ENCODE measurements at regions not wholly inside any gene's neighbourhood (a gene's known extent, or its start where the extent isn't known, plus 50 kb on each side); places are given as distances from the start of the nearest gene placed in this dataset.
A peak's percentile ranks its signal among the peaks of the same experiment; 100 is the strongest.

DNA sequence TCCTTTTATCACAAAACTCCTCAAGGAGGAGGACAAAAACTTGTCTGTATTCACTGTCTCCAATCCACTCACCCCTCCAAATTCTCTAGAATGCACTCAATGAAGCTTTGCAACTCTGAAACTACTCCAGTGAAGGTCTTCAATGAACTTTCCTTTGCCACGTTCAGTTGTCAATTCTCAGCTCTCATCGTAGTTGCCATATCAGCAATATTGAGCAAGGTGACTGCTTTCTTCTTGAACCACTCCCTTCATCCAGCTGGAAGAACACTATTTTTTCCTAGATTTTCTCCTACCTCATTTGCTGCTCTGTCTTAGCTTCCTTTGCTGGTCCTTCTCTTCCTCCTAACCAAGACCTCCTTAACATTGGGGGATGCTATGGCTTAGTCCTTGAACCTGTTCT is 191.8 kb downstream of the KDR start:
- Mint-ChIP-seq H3K27ac (no peak overlapping the region), H3K4me1 (ENCODE audit: low read depth in 2 of 2) (no peaks in the 10 kb centered on the region)
- no peak for ATAC-seq (replicated peaks)

GRCh38 chr4:54930226-54930625 is 195.2 kb downstream of the KDR start:
- no peaks in the 10 kb centered on the region for H3K9me3 Mint-ChIP-seq
- DNase-seq (no peak), ATAC-seq (replicated peaks) (no peak)

More for the DNA sequence above, 191.8 kb downstream of the KDR start:
- no peaks in the 10 kb centered on the region for H3K27me3 Mint-ChIP-seq
- no peak overlapping the region for H3K4me3 Mint-ChIP-seq
- no peaks in the 10 kb centered on the region for H3K36me3 Mint-ChIP-seq (ENCODE audit: insufficient read depth)
- no peak for DNase-seq
- H3K9me3 Mint-ChIP-seq: peaks cover 0 to under 1% of the 10 kb centered on the region in 2 donors

GRCh38 chr4:54929459-54929858 is 195.9 kb downstream of the KDR start:
- no peaks in the 10 kb centered on the region for H3K27me3 Mint-ChIP-seq
- ATAC-seq (replicated peaks): peak; percentile 19
- no peak for DNase-seq
- H3K27ac Mint-ChIP-seq: no peak overlapping the region
- H3K4me1 Mint-ChIP-seq (ENCODE audit: low read depth in 2 of 2): no peaks in the 10 kb centered on the region
- H3K36me3 Mint-ChIP-seq (ENCODE audit: insufficient read depth): no peaks in the 10 kb centered on the region
- H3K9me3 Mint-ChIP-seq: peaks cover 0 to under 1% of the 10 kb centered on the region in 2 donors
- no peak overlapping the region for H3K4me3 Mint-ChIP-seq

More at GRCh38 chr4:54930226-54930625, 195.2 kb downstream of the KDR start:
- Mint-ChIP-seq H3K4me3 (no peak overlapping the region), H3K27me3 (no peaks in the 10 kb centered on the region), H3K36me3 (ENCODE audit: insufficient read depth) (no peaks in the 10 kb centered on the region), H3K27ac (no peak overlapping the region), H3K4me1 (ENCODE audit: low read depth in 2 of 2) (no peaks in the 10 kb centered on the region)

DNA sequence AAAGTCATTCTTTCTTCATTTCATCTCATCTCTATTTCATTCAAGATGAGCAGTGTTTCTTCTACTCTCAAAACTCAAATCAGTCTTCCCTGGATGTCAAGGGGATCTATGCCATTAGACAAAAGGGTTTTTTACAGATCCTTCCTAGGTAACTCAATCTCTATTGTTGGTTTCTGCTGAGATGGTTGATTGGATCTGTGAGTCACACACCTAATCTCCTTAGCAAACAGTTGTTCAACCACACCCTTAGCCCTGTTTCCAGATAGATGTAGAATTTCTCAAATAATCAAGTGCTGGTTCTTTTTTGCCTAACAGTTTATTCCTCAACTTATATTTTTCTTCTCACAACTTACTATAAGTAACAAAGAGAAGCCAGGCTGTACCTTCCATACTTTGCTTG is 200.5 kb downstream of the KDR start:
- no peaks in the 10 kb centered on the region for H3K27me3 Mint-ChIP-seq
- peaks cover 0 to 5% of the 10 kb centered on the region in 2 donors for H3K9me3 Mint-ChIP-seq
- H3K27ac Mint-ChIP-seq: no peak overlapping the region
- no peak overlapping the region for H3K4me3 Mint-ChIP-seq
- ATAC-seq (replicated peaks) (no peak), DNase-seq (no peak)
- H3K4me1 Mint-ChIP-seq (ENCODE audit: low read depth in 2 of 2): no peaks in the 10 kb centered on the region
- H3K36me3 Mint-ChIP-seq (ENCODE audit: insufficient read depth): no peaks in the 10 kb centered on the region

DNA sequence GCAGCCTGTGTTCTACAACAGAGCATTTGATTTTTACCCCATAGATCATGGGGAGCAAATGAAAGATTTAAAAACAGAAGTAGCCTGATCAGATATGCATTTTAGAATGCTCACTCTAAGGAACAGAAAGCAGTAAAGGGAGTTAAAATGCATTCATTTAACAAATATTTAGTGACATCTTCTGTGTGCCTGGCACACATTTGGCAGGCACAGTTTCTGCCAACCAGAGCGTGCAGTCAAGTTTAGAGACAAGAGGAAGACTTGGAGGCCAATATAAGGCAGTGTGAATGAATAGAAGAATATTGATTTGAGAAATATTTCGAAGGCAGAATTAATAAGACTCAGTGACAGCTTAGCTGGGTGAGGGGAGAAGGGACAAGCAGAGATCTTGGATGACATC is 210.1 kb downstream of the KDR start:
- no peak overlapping the region for H3K27ac Mint-ChIP-seq
- DNase-seq (no peak), ATAC-seq (replicated peaks) (no peak)
- H3K36me3 Mint-ChIP-seq (ENCODE audit: insufficient read depth): no peaks in the 10 kb centered on the region
- H3K4me3 Mint-ChIP-seq: no peak overlapping the region
- no peaks in the 10 kb centered on the region for H3K4me1 Mint-ChIP-seq (ENCODE audit: low read depth in 2 of 2)
- H3K27me3 Mint-ChIP-seq: no peaks in the 10 kb centered on the region
- H3K9me3 Mint-ChIP-seq: peaks cover 0 to 2% of the 10 kb centered on the region in 2 donors

- ATAC-seq (replicated peaks): no peak
- Mint-ChIP-seq H3K27me3 (no peaks in the 10 kb centered on the region), H3K4me3 (no peak overlapping the region), H3K4me1 (ENCODE audit: low read depth in 2 of 2) (no peaks in the 10 kb centered on the region), H3K27ac (no peak overlapping the region), H3K36me3 (ENCODE audit: insufficient read depth) (no peaks in the 10 kb centered on the region), H3K9me3 (peaks cover 0 to 2% of the 10 kb centered on the region in 2 donors)
- no peak for DNase-seq
These were observed 210.6 kb downstream of the KDR start for GRCh38 chr4:54914781-54915180.

DNA sequence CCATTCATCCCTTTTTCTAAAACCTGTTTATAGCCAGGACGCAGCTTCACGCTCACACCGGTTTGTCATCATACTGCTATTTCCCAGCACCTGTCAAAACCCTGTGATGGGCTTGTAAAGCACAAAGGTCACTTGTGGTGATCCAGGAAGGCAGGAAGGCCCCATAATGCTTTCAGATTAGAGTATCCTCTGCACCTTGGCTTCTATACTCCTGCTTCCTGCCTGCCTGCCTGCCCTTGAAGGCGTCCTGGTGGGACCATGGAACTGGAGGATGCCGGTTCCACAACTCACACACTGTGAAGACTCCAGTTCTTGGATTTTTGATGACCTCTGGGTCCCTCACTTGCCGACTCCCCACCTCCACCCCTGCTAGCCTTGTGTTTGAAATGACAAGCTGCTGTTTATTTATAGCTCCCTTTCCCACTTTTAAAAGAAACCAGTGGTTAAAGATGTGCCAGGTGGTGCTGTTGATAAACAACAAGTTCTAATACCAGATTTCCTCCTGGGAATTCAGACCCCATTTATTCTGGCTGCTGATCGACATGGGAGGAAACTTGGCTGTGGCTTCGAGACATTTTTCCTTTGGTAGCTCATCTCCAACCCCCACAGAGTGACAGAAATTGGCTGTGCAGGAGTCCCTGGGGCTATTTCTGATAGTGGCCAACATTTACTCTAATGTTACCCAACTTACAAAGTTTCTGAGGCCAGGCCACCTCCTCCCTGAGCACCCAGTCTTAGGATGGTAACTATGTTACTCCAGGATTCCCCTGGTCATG is 211.5 kb downstream of the KDR start:
- Mint-ChIP-seq H3K4me3 (no peak overlapping the region), H3K36me3 (ENCODE audit: insufficient read depth) (no peaks in the 10 kb centered on the region), H3K9me3 (peaks cover 0 to 2% of the 10 kb centered on the region in 2 donors), H3K27me3 (no peaks in the 10 kb centered on the region), H3K27ac (no peak overlapping the region), H3K4me1 (ENCODE audit: low read depth in 2 of 2) (no peaks in the 10 kb centered on the region)
- ATAC-seq (replicated peaks) (no peak), DNase-seq (no peak)

DNA sequence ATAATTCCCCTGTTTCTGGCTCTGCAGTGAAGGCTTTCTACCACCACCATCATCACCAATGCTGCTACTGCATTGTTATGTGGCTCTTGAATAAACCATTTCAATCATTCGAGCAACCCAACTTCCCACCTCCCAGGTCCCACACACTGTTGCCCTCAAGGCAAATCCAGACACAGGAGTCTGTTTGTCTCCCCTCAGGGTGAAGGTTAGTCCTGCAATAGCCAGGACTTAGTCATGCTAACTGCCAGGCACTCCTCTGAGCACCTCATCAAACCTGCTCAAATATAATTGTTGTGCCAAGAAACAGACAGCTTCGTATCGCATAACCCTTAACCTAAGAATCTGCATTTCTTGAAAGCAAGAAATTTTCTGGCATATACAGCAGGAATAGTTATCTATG is 213.2 kb downstream of the KDR start:
- no peaks in the 10 kb centered on the region for H3K4me1 Mint-ChIP-seq (ENCODE audit: low read depth in 2 of 2)
- no peaks in the 10 kb centered on the region for H3K36me3 Mint-ChIP-seq (ENCODE audit: insufficient read depth)
- H3K9me3 Mint-ChIP-seq: no peaks in the 10 kb centered on the region
- H3K27me3 Mint-ChIP-seq: no peaks in the 10 kb centered on the region
- no peak for ATAC-seq (replicated peaks)
- no peak overlapping the region for H3K27ac Mint-ChIP-seq
- H3K4me3 Mint-ChIP-seq: no peak overlapping the region
- no peak for DNase-seq

DNA sequence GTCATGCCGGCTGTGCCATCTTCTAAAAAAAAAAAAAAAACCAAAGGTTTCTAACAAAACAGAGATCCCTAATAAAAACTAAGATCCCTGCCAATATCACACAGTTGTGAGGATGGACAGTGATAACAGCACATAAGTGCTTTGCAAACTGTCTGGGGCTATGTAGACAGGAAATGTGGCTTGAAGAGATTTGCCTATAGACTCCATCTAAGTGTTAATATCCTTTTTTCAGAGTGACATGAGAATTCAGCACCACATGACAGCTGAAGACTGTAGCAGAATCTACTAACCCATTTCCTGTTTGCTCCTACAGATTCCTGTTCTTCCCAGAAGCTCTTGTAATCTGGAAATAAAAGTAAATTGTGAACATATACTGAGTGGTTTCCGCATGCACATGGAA is 215.4 kb downstream of the KDR start:
- H3K36me3 Mint-ChIP-seq (ENCODE audit: insufficient read depth): no peaks in the 10 kb centered on the region
- DNase-seq (no peak), ATAC-seq (replicated peaks) (no peak)
- peaks cover 0 to 1% of the 10 kb centered on the region in 2 donors for H3K9me3 Mint-ChIP-seq
- no peaks in the 10 kb centered on the region for H3K4me1 Mint-ChIP-seq (ENCODE audit: low read depth in 2 of 2)
- no peak overlapping the region for H3K4me3 Mint-ChIP-seq
- H3K27ac Mint-ChIP-seq: no peak overlapping the region
- no peaks in the 10 kb centered on the region for H3K27me3 Mint-ChIP-seq

- no peak for DNase-seq
- no peak overlapping the region for H3K27ac Mint-ChIP-seq
These were observed 216.6 kb downstream of the KDR start for GRCh38 chr4:54908763-54909162.

GRCh38 chr4:54904953-54905352 is 220.4 kb downstream of the KDR start:
- no peak for ATAC-seq (replicated peaks)
- H3K27ac Mint-ChIP-seq: no peak overlapping the region
- H3K4me3 Mint-ChIP-seq: no peak overlapping the region
- H3K9me3 Mint-ChIP-seq: peaks cover 0 to 3% of the 10 kb centered on the region in 2 donors
- no peaks in the 10 kb centered on the region for H3K36me3 Mint-ChIP-seq (ENCODE audit: insufficient read depth)
- H3K4me1 Mint-ChIP-seq (ENCODE audit: low read depth in 2 of 2): no peaks in the 10 kb centered on the region
- no peaks in the 10 kb centered on the region for H3K27me3 Mint-ChIP-seq
- DNase-seq: no peak

More at GRCh38 chr4:54908763-54909162, 216.6 kb downstream of the KDR start:
- H3K27me3 Mint-ChIP-seq: no peaks in the 10 kb centered on the region
- H3K36me3 Mint-ChIP-seq (ENCODE audit: insufficient read depth): no peaks in the 10 kb centered on the region
- no peaks in the 10 kb centered on the region for H3K4me1 Mint-ChIP-seq (ENCODE audit: low read depth in 2 of 2)
- H3K4me3 Mint-ChIP-seq: no peak overlapping the region
- peaks cover 0 to 1% of the 10 kb centered on the region in 2 donors for H3K9me3 Mint-ChIP-seq
- ATAC-seq (replicated peaks): no peak

DNA sequence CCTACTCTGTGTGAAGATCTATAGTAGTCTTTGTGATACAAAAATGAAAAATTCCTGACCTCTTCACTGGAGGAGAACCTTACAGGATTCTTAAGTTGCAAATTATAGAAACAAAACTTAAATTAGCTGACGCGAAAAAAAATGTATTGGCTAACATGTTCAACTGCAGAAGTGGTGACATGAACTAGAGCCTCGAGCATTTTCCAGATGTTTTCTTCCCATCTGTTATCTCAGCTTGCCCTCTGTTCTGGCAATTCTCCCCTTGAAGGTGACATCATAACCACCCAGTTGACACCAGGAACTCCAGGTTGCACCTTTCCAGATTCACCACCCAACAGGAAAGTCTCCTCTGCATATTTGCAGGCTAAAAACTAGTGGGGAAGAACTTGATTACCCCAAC is 222.4 kb downstream of the KDR start:
- no peak overlapping the region for H3K27ac Mint-ChIP-seq
- H3K36me3 Mint-ChIP-seq (ENCODE audit: insufficient read depth): no peaks in the 10 kb centered on the region
- H3K4me3 Mint-ChIP-seq: no peak overlapping the region
- H3K4me1 Mint-ChIP-seq (ENCODE audit: low read depth in 2 of 2): no peaks in the 10 kb centered on the region
- ATAC-seq (replicated peaks): no peak
- H3K9me3 Mint-ChIP-seq: peaks cover 0 to 4% of the 10 kb centered on the region in 2 donors
- no peak for DNase-seq
- H3K27me3 Mint-ChIP-seq: no peaks in the 10 kb centered on the region

DNA sequence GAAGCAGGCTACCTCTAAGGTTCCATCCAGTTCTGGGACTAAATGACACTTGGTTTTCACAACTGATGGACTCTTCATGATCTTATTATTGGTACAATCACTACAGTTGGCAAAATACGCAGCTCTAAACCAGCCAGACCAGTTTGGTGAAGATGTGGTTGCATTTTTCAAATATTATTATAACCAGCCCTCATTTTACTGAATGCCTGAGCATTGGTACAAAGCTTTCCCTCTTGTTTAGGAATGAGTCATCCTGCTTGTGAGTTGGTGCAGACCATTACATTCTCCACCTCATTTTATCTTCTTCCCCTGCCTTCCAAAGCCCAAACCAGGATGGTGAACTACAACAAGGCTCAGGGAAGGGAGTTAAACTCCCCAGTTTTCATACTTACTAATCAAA is 223.1 kb downstream of the KDR start:
- ATAC-seq (replicated peaks) (no peak), DNase-seq (no peak)
- H3K9me3 Mint-ChIP-seq: peaks cover 0 to 4% of the 10 kb centered on the region in 2 donors

DNA sequence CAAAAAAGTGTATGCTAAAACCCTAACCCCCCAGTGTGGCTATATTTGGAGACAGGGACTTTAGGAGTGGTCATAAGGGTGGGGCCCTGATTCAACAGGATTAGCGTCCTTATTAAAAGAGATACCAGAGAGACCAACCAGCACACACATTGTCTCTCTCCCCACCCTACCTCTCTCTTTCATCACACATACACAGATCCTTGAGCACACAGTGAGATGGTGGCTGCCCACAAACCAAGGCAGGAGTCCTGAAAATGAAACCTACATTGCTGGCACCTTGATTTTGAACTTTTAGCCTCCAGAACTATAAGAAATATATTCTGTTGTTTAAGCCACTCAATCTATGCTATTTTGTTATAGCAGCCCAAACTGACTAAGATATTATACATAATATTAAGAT is 224.2 kb downstream of the KDR start:
- DNase-seq (no peak), ATAC-seq (replicated peaks) (no peak)
- Mint-ChIP-seq H3K27ac (no peak overlapping the region), H3K4me1 (ENCODE audit: low read depth in 2 of 2) (no peaks in the 10 kb centered on the region), H3K27me3 (no peaks in the 10 kb centered on the region), H3K4me3 (no peak overlapping the region), H3K9me3 (peaks cover 0 to 4% of the 10 kb centered on the region in 2 donors), H3K36me3 (ENCODE audit: insufficient read depth) (no peaks in the 10 kb centered on the region)

More for the DNA sequence above, 223.1 kb downstream of the KDR start:
- Mint-ChIP-seq H3K4me1 (ENCODE audit: low read depth in 2 of 2) (no peaks in the 10 kb centered on the region), H3K27ac (no peak overlapping the region), H3K27me3 (no peaks in the 10 kb centered on the region), H3K36me3 (ENCODE audit: insufficient read depth) (no peaks in the 10 kb centered on the region), H3K4me3 (no peak overlapping the region)
